HL-60 (cell line): ENCODE measurements at regions not wholly inside any gene's neighbourhood (a gene's known extent, or its start where the extent isn't known, plus 50 kb on each side); places are given as distances from the start of the nearest gene placed in this dataset.

Experiments
- DNase-seq, 2 experiments: peaks; one replicate each; pipeline ENCODE4 v3.0.0-alpha.2; 2010 to 2020; ENCODE audit warnings: low read depth in 1 of 2, low spot score in 1 of 2
- H3K27ac ChIP-seq: fragments of 250-450 bp; sonication (Bioruptor Pico); replicated peaks from 2 replicates; pipeline ENCODE4 v1.5.1; 2020; ENCODE audit warnings: mild to moderate bottlenecking, moderate library complexity
- H3K27me3 ChIP-seq: fragments of 250-450 bp; sonication (Bioruptor Pico); 2 replicates; pipeline ENCODE4 v1.5.1; 2021; ENCODE audit warnings: mild to moderate bottlenecking, moderate library complexity; ENCODE audit not compliant: insufficient read depth, poor library complexity, severe bottlenecking
- H3K4me3 ChIP-seq: replicated peaks from 2 replicates; pipeline ENCODE4 v1.5.1; 2011; ENCODE audit warnings: mild to moderate bottlenecking, control low read depth, low read length; ENCODE audit not compliant: insufficient read depth
- GABPA ChIP-seq: IDR thresholded peaks from 2 replicates; pipeline ENCODE4 v1.6.1; 2012; ENCODE audit warnings: low read depth
- POLR2AphosphoS5 ChIP-seq: IDR thresholded peaks from 2 replicates; pipeline ENCODE4 v1.6.1; 2012; ENCODE audit warnings: low read depth
- SPI1 ChIP-seq: IDR thresholded peaks from 2 replicates; pipeline ENCODE4 v1.6.1; 2012; ENCODE audit warnings: low read depth, mild to moderate bottlenecking, borderline replicate concordance
- TF ChIP-seq, protein P1 (sequence below): IDR thresholded peaks from 2 replicates; pipeline ENCODE4 v1.6.1; 2012; ENCODE audit warnings: low read depth; ENCODE audit not compliant: insufficient replicate concordance
- TF ChIP-seq, protein P2 (sequence below): IDR thresholded peaks from one replicate; pipeline ENCODE4 v1.5.1; 2011; ENCODE audit warnings: low read length, control low read depth, inconsistent platforms; ENCODE audit not compliant: insufficient read depth

DNA sequence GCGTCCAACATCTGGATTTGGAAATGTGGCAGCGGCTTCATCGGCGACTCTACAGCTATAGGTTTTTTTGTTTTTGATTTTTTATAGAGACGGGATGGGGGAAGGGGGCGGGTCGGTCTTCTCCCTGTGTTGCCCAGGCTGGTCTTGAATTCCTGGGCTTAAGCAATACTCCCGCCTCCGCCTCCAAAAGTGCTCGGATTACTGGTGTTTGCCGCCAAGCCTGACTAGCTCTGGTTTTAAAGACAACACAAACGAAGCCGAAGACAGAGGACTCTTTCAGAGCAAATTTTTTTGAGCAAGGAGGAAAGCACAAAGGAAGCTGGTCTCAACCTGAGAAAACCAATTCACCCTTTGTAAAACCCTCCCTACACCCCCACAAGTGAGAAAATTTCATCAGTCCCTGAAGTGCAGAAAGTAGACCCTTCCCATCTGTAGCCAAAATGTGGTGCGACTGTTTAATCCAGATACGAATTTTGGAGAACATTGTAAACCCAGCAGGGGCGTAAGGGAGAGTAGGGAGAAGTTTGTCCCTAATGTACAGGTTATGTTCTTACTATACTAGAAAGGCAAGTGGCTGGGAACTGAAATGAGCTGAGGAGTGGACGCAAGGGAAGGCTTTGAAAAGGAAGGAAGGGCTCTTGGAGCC, 185.9 kb downstream of the TRIM27 start:
- no peak for DNase-seq
- Histone ChIP-seq H3K27me3 (no peaks in the 10 kb centered on the region), H3K4me3 (no peak overlapping the region), H3K27ac (no peak overlapping the region)
- TF ChIP-seq, protein P1, sequence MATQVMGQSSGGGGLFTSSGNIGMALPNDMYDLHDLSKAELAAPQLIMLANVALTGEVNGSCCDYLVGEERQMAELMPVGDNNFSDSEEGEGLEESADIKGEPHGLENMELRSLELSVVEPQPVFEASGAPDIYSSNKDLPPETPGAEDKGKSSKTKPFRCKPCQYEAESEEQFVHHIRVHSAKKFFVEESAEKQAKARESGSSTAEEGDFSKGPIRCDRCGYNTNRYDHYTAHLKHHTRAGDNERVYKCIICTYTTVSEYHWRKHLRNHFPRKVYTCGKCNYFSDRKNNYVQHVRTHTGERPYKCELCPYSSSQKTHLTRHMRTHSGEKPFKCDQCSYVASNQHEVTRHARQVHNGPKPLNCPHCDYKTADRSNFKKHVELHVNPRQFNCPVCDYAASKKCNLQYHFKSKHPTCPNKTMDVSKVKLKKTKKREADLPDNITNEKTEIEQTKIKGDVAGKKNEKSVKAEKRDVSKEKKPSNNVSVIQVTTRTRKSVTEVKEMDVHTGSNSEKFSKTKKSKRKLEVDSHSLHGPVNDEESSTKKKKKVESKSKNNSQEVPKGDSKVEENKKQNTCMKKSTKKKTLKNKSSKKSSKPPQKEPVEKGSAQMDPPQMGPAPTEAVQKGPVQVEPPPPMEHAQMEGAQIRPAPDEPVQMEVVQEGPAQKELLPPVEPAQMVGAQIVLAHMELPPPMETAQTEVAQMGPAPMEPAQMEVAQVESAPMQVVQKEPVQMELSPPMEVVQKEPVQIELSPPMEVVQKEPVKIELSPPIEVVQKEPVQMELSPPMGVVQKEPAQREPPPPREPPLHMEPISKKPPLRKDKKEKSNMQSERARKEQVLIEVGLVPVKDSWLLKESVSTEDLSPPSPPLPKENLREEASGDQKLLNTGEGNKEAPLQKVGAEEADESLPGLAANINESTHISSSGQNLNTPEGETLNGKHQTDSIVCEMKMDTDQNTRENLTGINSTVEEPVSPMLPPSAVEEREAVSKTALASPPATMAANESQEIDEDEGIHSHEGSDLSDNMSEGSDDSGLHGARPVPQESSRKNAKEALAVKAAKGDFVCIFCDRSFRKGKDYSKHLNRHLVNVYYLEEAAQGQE, result no peak
- TF ChIP-seq SPI1 (no peak), POLR2AphosphoS5 (no peak), GABPA (no peak)
- TF ChIP-seq, protein P2, sequence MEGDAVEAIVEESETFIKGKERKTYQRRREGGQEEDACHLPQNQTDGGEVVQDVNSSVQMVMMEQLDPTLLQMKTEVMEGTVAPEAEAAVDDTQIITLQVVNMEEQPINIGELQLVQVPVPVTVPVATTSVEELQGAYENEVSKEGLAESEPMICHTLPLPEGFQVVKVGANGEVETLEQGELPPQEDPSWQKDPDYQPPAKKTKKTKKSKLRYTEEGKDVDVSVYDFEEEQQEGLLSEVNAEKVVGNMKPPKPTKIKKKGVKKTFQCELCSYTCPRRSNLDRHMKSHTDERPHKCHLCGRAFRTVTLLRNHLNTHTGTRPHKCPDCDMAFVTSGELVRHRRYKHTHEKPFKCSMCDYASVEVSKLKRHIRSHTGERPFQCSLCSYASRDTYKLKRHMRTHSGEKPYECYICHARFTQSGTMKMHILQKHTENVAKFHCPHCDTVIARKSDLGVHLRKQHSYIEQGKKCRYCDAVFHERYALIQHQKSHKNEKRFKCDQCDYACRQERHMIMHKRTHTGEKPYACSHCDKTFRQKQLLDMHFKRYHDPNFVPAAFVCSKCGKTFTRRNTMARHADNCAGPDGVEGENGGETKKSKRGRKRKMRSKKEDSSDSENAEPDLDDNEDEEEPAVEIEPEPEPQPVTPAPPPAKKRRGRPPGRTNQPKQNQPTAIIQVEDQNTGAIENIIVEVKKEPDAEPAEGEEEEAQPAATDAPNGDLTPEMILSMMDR, result no peak

DNA sequence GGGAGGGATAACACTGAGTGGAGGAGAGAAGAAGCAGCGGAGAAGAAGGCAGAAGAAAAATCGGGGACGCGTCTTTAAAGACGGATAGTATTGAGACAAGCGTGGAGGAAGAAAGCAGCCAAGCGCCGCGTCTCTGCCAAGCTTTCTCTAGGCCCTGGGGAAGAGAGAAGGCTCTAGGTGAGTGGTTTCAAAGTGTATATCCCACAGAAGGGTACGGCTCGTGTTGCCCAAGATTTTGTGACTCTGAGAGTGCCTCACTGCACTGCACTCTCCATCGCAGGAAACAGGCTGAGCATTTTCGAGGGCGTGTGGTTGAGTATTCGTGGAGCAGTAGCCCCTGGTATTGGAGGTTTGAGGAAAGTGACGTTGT, 185.4 kb downstream of the TRIM27 start:
- DNase-seq, result no peak
- TF ChIP-seq, protein P1, result no peak
- TF ChIP-seq, protein P2, result no peak
- TF ChIP-seq POLR2AphosphoS5, result no peak
- no peak for TF ChIP-seq GABPA
- no peak for TF ChIP-seq SPI1
- H3K4me3 ChIP-seq, result no peak overlapping the region
- no peaks in the 10 kb centered on the region for H3K27me3 ChIP-seq
- no peak overlapping the region for H3K27ac ChIP-seq

DNA sequence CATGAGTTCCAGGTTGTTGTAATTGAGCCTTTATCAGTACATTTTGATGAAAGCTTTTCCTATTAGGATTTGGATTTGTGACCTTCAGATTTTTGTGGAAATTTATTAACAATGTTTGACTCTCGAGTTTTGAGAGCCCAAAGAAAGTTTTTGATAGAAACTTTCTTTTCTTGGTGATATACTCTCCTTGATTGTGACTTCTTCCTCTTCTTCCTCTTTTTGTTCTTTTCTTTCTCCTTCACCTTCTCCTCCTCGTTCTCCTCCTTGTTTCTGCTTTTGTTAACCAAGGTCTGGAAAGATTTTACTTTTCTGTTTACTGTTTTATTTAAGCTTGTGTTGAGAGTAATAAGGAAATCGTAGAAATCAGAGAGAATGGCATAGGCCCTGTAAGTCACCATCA, 182.4 kb downstream of the TRIM27 start:
- Histone ChIP-seq H3K4me3 (no peak overlapping the region), H3K27ac (no peak overlapping the region), H3K27me3 (no peaks in the 10 kb centered on the region)
- TF ChIP-seq POLR2AphosphoS5, result no peak
- TF ChIP-seq GABPA, result no peak
- TF ChIP-seq, protein P2, result no peak
- TF ChIP-seq, protein P1, result no peak
- TF ChIP-seq SPI1, result no peak
- DNase-seq, result no peak
